SK-N-MC (cell line): ENCODE measurements at regions not wholly inside any gene's neighbourhood (a gene's known extent, or its start where the extent isn't known, plus 50 kb on each side); places are given as distances from the start of the nearest gene placed in this dataset.

Experiments used
- EZH2 ChIP-seq: fragments of 200-600 bp; sonication (generic); IDR thresholded peaks from one replicate; pipeline ENCODE4 v1.6.1; 2017; ENCODE audit warnings: antibody characterized with exemption
- POLR2AphosphoS5 ChIP-seq: IDR thresholded peaks from 2 replicates; pipeline ENCODE4 v1.6.1; 2012; ENCODE audit warnings: mild to moderate bottlenecking, low read depth, low read length, borderline replicate concordance

DNA sequence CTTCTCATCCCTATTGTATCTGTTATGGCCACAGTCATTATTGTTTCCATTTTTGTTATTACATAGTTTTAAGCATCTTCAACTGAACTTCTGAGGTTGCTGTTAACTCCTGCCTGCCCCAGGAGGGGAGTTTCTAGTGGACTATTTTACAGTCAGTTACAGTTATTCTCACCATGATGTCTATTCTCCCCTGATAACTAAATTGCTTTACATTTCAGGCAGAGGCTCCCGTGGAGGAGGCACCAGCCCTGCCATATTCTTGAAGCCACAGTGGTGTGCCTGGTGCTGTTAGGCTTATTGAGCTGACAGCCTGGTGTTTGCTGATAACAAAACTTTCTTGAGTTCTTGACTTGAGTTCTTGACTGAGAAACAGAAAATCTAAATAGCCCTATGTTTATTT, 256.4 kb downstream of the TFCP2L1 start:
- TF ChIP-seq POLR2AphosphoS5 (no peak), EZH2 (no peak)
